ENCODE measurements at regions not wholly inside any gene's neighbourhood (a gene's known extent, or its start where the extent isn't known, plus 50 kb on each side); places are given as distances from the start of the nearest gene placed in this dataset.

DNA sequence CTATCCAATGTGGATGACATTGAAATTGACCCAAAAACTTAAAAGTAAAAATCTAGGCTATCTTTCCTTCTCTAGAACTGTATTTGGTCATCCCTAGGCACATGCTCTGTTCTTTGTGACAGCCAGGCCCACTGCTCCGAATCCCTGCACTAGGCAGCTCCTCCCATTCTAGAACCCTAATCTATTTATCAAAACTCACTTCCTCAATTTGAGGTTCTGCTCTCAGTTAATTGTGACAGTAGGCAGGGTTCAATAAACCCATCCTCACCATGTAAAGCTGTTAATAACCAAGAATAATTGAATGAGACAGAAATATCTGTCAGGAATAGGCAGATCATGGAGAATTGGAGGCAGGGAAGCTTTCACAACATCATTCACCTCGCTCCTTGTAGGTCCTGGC, 51.9 kb upstream of the IRF2 start:
- TF ChIP-seq FOSL1 (CRISPR knock-in tag; IDR thresholded peaks at IDR 0.05; ENCODE audit: borderline replicate concordance) (no peak), NCOA2 (CRISPR knock-in tag; IDR thresholded peaks at IDR 0.05) (no peak), ZNF343 (CRISPR knock-in tag; IDR thresholded peaks at IDR 0.05) (no peak), ESRRA (CRISPR knock-in tag; IDR thresholded peaks at IDR 0.05; ENCODE audit: low read depth) (no peak), FIP1L1 (IDR thresholded peaks at IDR 0.05; ENCODE audit: borderline replicate concordance, insufficient read depth, low read depth, low read length) (no peak), ZNF782 (CRISPR knock-in tag; IDR thresholded peaks at IDR 0.05; ENCODE audit: borderline replicate concordance) (no peak), RAD21 (CRISPR knock-in tag; IDR thresholded peaks at IDR 0.05) (no peak)
- TF ChIP-seq, protein P1, sequence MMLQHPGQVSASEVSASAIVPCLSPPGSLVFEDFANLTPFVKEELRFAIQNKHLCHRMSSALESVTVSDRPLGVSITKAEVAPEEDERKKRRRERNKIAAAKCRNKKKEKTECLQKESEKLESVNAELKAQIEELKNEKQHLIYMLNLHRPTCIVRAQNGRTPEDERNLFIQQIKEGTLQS (CRISPR knock-in tag; IDR thresholded peaks at IDR 0.05) = no peak

Measured in HepG2 (cell line).